Mesenchymal stem cell (in vitro differentiated cells and primary cell): ENCODE measurements at regions not wholly inside any gene's neighbourhood (a gene's known extent, or its start where the extent isn't known, plus 50 kb on each side); places are given as distances from the start of the nearest gene placed in this dataset.

Source experiments
- DNase-seq: peaks from one replicate; pipeline ENCODE4 v3.0.0-alpha.2; 2013
- H2AFZ ChIP-seq: one replicate; pipeline ENCODE4 v1.6.1; 2013; ENCODE audit warnings: low read depth, mild to moderate bottlenecking, control low read depth, inconsistent platforms, low read length, moderate library complexity
- H2AK5ac ChIP-seq: 2 replicates; pipeline ENCODE4 v1.6.1; 2013; ENCODE audit warnings: low read length, moderate library complexity, mild to moderate bottlenecking, inconsistent platforms; ENCODE audit not compliant: severe bottlenecking
- H2BK120ac ChIP-seq: one replicate; pipeline ENCODE4 v1.6.1; 2013; ENCODE audit warnings: low read depth, mild to moderate bottlenecking, inconsistent platforms, low read length, moderate library complexity
- H2BK12ac ChIP-seq, 2 experiments: one replicate each; pipeline ENCODE4 v1.6.1; 2013; ENCODE audit warnings: inconsistent platforms in 2 of 2, low read length in 2 of 2, mild to moderate bottlenecking in 2 of 2, moderate library complexity in 2 of 2, control low read depth in 1 of 2
- H2BK15ac ChIP-seq: one replicate; pipeline ENCODE4 v1.6.1; 2013; ENCODE audit warnings: mild to moderate bottlenecking, low read depth, inconsistent platforms; ENCODE audit not compliant: poor library complexity, severe bottlenecking
- H2BK5ac ChIP-seq: 2 replicates; pipeline ENCODE4 v1.6.1; 2013; ENCODE audit warnings: low read depth, mild to moderate bottlenecking, low read length, control low read depth, inconsistent platforms; ENCODE audit not compliant: poor library complexity, severe bottlenecking
- H3K14ac ChIP-seq, 2 experiments: one replicate each; pipeline ENCODE4 v1.6.1; 2013; ENCODE audit warnings: inconsistent platforms in 2 of 2, low read length in 2 of 2, control low read depth in 1 of 2, mild to moderate bottlenecking in 1 of 2, moderate library complexity in 1 of 2
- H3K18ac ChIP-seq, 2 experiments: one replicate each; pipeline ENCODE4 v1.6.1; 2013; ENCODE audit warnings: inconsistent platforms in 2 of 2, low read length in 2 of 2, control low read depth in 1 of 2, low read depth in 1 of 2, mild to moderate bottlenecking in 1 of 2
- H3K23ac ChIP-seq, 2 experiments: one replicate each; pipeline ENCODE4 v1.6.1; 2013; ENCODE audit warnings: inconsistent platforms in 2 of 2, low read length in 2 of 2, mild to moderate bottlenecking in 2 of 2, moderate library complexity in 2 of 2, control low read depth in 1 of 2
- H3K27ac ChIP-seq: 2 replicates; pipeline ENCODE4 v1.5.1; 2013; ENCODE audit warnings: mild to moderate bottlenecking, moderate library complexity, low read length, control low read depth, inconsistent platforms; ENCODE audit not compliant: poor library complexity, severe bottlenecking
- H3K27me3 ChIP-seq, 2 experiments: 2 replicates each; pipeline versions ENCODE4 v1.6.1 to v1.7.0; 2013; ENCODE audit warnings: low read length in 2 of 2, mild to moderate bottlenecking in 2 of 2, moderate library complexity in 2 of 2, control low read depth in 1 of 2, inconsistent platforms in 1 of 2; ENCODE audit not compliant: control insufficient read depth in 1 of 2, insufficient read depth in 1 of 2
- H3K36me3 ChIP-seq, 2 experiments: 2 replicates each; pipeline versions ENCODE4 v1.6.1 to v1.7.0; 2013; ENCODE audit warnings: low read length in 2 of 2, control low read depth in 1 of 2, inconsistent platforms in 1 of 2, low read depth in 1 of 2, mild to moderate bottlenecking in 1 of 2; ENCODE audit not compliant: insufficient read depth in 2 of 2, control insufficient read depth in 1 of 2
- H3K4ac ChIP-seq, 2 experiments: one replicate each; pipeline ENCODE4 v1.6.1; 2013; ENCODE audit warnings: inconsistent platforms in 2 of 2, low read length in 2 of 2, mild to moderate bottlenecking in 2 of 2, moderate library complexity in 2 of 2, control low read depth in 1 of 2, low read depth in 1 of 2
- H3K4me1 ChIP-seq: 2 replicates; pipeline ENCODE4 v1.6.1; 2013; ENCODE audit warnings: low read depth, low read length, control low read depth; ENCODE audit not compliant: control insufficient read depth, insufficient read depth
- H3K4me2 ChIP-seq: 2 replicates; pipeline ENCODE4 v1.6.1; 2013; ENCODE audit warnings: low read length, mild to moderate bottlenecking, inconsistent platforms; ENCODE audit not compliant: poor library complexity, severe bottlenecking
- H3K4me3 ChIP-seq, 2 experiments: 2 replicates each; pipeline versions ENCODE4 v1.5.1 to v1.7.0; 2013; ENCODE audit warnings: low read length in 2 of 2, mild to moderate bottlenecking in 2 of 2, control low read depth in 1 of 2, low read depth in 1 of 2; ENCODE audit not compliant: insufficient read depth in 1 of 2
- H3K79me1 ChIP-seq: replicated peaks from 2 replicates; pipeline ENCODE4 v1.6.1; 2013; ENCODE audit warnings: mild to moderate bottlenecking, control low read depth, low read length, inconsistent platforms; ENCODE audit not compliant: poor library complexity, severe bottlenecking
- H3K9ac ChIP-seq: 2 replicates; pipeline ENCODE4 v1.7.0; 2013; ENCODE audit warnings: mild to moderate bottlenecking, low read length, moderate library complexity
- H3K9me3 ChIP-seq: 2 replicates; pipeline ENCODE4 v1.7.0; 2013; ENCODE audit warnings: mild to moderate bottlenecking, low read length; ENCODE audit not compliant: control insufficient read depth
- H4K8ac ChIP-seq: one replicate; pipeline ENCODE4 v1.6.1; 2013; ENCODE audit warnings: inconsistent platforms, mild to moderate bottlenecking, low read length, moderate library complexity
- H4K91ac ChIP-seq: one replicate; pipeline ENCODE4 v1.6.1; 2013; ENCODE audit warnings: mild to moderate bottlenecking, low read length, inconsistent platforms

- Histone ChIP-seq H3K18ac (no peak overlapping the region), H4K91ac (no peak overlapping the region), H3K27ac (no peak overlapping the region), H2AK5ac (no peak overlapping the region), H2BK12ac (no peak overlapping the region), H2BK120ac (no peak overlapping the region), H2BK15ac (no peak overlapping the region), H3K4me1 (no peaks in the 10 kb centered on the region), H3K36me3 (no peaks in the 10 kb centered on the region), H2BK5ac (no peak overlapping the region), H3K9ac (no peak overlapping the region), H3K4me3 (no peak overlapping the region), H3K4ac (no peak overlapping the region), H3K14ac (no peak overlapping the region), H4K8ac (no peak overlapping the region), H3K4me2 (no peak overlapping the region), H3K79me1 (no peaks in the 10 kb centered on the region), H2AFZ (no peak overlapping the region), H3K27me3 (no peaks in the 10 kb centered on the region), H3K23ac (no peak overlapping the region), H3K9me3 (peaks cover 3% of the 10 kb centered on the region)
- no peak for DNase-seq
Observed at GRCh38 chr1:69175053-69175452, 392.7 kb upstream of the LRRC7 start.

DNA sequence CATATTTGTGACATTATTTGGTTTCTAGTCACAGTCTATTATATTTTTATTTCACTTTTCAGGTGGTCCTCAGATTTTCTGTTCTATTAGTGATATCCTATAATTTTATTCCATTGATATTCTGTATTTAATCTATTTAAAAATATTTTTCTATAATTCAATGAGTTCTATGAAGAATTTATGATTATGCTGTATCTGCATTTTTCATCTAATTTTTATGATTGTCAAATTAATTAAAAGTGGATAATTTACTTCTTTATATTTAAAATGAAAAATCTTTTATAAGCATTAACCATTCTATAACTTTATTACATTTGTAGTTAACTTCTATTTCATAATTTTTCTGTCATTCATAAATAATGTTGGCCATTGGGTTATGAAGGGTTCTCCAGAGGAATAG lies 387.4 kb upstream of the LRRC7 start:
- no peak overlapping the region for H2BK15ac ChIP-seq
- no peaks in the 10 kb centered on the region for H3K36me3 ChIP-seq
- H3K18ac ChIP-seq: no peak overlapping the region
- no peak overlapping the region for H2BK5ac ChIP-seq
- no peak overlapping the region for H2BK12ac ChIP-seq
- H4K8ac ChIP-seq: no peak overlapping the region
- no peak overlapping the region for H3K27ac ChIP-seq
- H3K4me3 ChIP-seq: no peak overlapping the region
- no peak overlapping the region for H3K4ac ChIP-seq
- no peak overlapping the region for H3K4me2 ChIP-seq
- H3K79me1 ChIP-seq: no peaks in the 10 kb centered on the region
- DNase-seq: no peak
- H3K27me3 ChIP-seq: no peaks in the 10 kb centered on the region
- no peaks in the 10 kb centered on the region for H3K9me3 ChIP-seq
- no peak overlapping the region for H2AFZ ChIP-seq
- H2BK120ac ChIP-seq: no peak overlapping the region
- H3K9ac ChIP-seq: no peak overlapping the region
- no peaks in the 10 kb centered on the region for H3K4me1 ChIP-seq
- H3K23ac ChIP-seq: no peak overlapping the region
- no peak overlapping the region for H3K14ac ChIP-seq
- H2AK5ac ChIP-seq: no peak overlapping the region
- no peak overlapping the region for H4K91ac ChIP-seq

- H3K9ac ChIP-seq: no peak overlapping the region
- no peak overlapping the region for H3K4ac ChIP-seq
- no peak overlapping the region for H2AK5ac ChIP-seq
- no peak overlapping the region for H3K14ac ChIP-seq
- no peaks in the 10 kb centered on the region for H3K4me1 ChIP-seq
- H3K4me3 ChIP-seq: no peak overlapping the region
- no peak overlapping the region for H3K23ac ChIP-seq
- H2BK12ac ChIP-seq: no peak overlapping the region
- no peak overlapping the region for H3K18ac ChIP-seq
- H3K36me3 ChIP-seq: no peaks in the 10 kb centered on the region
- no peaks in the 10 kb centered on the region for H3K27me3 ChIP-seq
- H3K79me1 ChIP-seq: no peaks in the 10 kb centered on the region
- no peak overlapping the region for H4K8ac ChIP-seq
- no peak overlapping the region for H2BK120ac ChIP-seq
- H4K91ac ChIP-seq: no peak overlapping the region
- H3K27ac ChIP-seq: no peak overlapping the region
- no peak overlapping the region for H3K4me2 ChIP-seq
- DNase-seq: no peak
- no peak overlapping the region for H2BK15ac ChIP-seq
- no peak overlapping the region for H2AFZ ChIP-seq
- H3K9me3 ChIP-seq: no peaks in the 10 kb centered on the region
- no peak overlapping the region for H2BK5ac ChIP-seq
Observed at GRCh38 chr1:69185378-69185777, 382.3 kb upstream of the LRRC7 start.

DNA sequence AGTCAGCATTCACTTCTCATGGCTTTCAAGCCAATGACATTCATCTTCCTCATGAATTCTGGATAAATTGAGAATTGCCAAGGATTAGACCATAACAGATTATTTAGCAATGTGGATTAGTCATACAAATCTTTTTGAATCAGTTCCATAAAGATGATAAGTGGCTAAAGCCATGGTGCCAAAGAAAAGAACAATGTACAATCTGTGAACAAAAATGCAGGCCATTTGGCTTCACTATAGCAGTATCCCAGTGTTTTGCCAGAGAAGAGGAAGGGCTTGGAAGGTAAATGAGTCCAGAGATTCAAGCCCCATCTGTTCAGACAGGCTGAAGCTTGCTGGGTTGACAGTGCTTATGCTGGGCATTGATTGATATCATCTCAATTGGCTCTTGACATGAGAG lies 376.4 kb upstream of the LRRC7 start:
- Histone ChIP-seq H3K9me3 (no peaks in the 10 kb centered on the region), H3K79me1 (no peaks in the 10 kb centered on the region)
- DNase-seq: no peak

More for the DNA sequence above, 376.4 kb upstream of the LRRC7 start:
- no peak overlapping the region for H2BK12ac ChIP-seq
- H3K36me3 ChIP-seq: no peaks in the 10 kb centered on the region
- no peak overlapping the region for H3K4me2 ChIP-seq
- no peaks in the 10 kb centered on the region for H3K27me3 ChIP-seq
- H3K27ac ChIP-seq: no peak overlapping the region
- no peak overlapping the region for H2BK15ac ChIP-seq
- no peak overlapping the region for H4K8ac ChIP-seq
- H3K4ac ChIP-seq: no peak overlapping the region
- H2BK120ac ChIP-seq: no peak overlapping the region
- no peak overlapping the region for H4K91ac ChIP-seq
- no peak overlapping the region for H3K23ac ChIP-seq
- H3K14ac ChIP-seq: no peak overlapping the region
- H2AK5ac ChIP-seq: no peak overlapping the region
- no peak overlapping the region for H2AFZ ChIP-seq
- H3K9ac ChIP-seq: no peak overlapping the region
- no peak overlapping the region for H3K4me3 ChIP-seq
- H3K18ac ChIP-seq: no peak overlapping the region
- no peaks in the 10 kb centered on the region for H3K4me1 ChIP-seq
- H2BK5ac ChIP-seq: no peak overlapping the region
